Common myeloid progenitor, CD34-positive (primary cell): ENCODE measurements at regions not wholly inside any gene's neighbourhood (a gene's known extent, or its start where the extent isn't known, plus 50 kb on each side); places are given as distances from the start of the nearest gene placed in this dataset.

Experiments
- CTCF ChIA-PET: fragments of 350-600 bp; sonication (Branson Sonifier 250); formaldehyde crosslinking; loops from one replicate; lab custom pipeline; 2021; ENCODE audit warnings: antibody characterized with exemption; lab: Charles Lee
- POLR2A ChIA-PET: fragments of 350-600 bp; sonication (Branson Sonifier 250); formaldehyde crosslinking; loops from one replicate; lab custom pipeline; 2021; ENCODE audit warnings: antibody characterized with exemption; lab: Charles Lee
- DNase-seq, 3 donors: peaks; one replicate each; pipeline versions ENCODE4 v3.0.0 to v3.0.0-alpha.2; 2013
- H3K27ac ChIP-seq, 2 experiments: 1 replicate in 1 of 2; 2 replicates in 1 of 2; pipeline ENCODE4 v1.7.0; 2013; ENCODE audit warnings: inconsistent platforms in 2 of 2, low read length in 2 of 2, mild to moderate bottlenecking in 2 of 2, low read depth in 1 of 2, moderate library complexity in 1 of 2; ENCODE audit not compliant: severe bottlenecking in 2 of 2, insufficient read depth in 1 of 2, poor library complexity in 1 of 2
- H3K27me3 ChIP-seq, 5 experiments: replicated peaks in 2 of 5; 1 replicate in 3 of 5; 2 replicates in 2 of 5; pipeline versions ENCODE4 v1.6.1 to v1.7.0; 2013; ENCODE audit warnings: low read length in 4 of 5, mild to moderate bottlenecking in 2 of 5, moderate library complexity in 2 of 5, inconsistent platforms in 1 of 5; ENCODE audit not compliant: insufficient read depth in 5 of 5, control insufficient read depth in 4 of 5
- H3K36me3 ChIP-seq, 4 experiments: 1 replicate in 2 of 4; 2 replicates in 2 of 4; pipeline versions ENCODE4 v1.6.1 to v1.7.0; 2013; ENCODE audit warnings: low read length in 3 of 4, control low read depth in 1 of 4, mild to moderate bottlenecking in 1 of 4; ENCODE audit not compliant: control insufficient read depth in 4 of 4, insufficient read depth in 4 of 4
- H3K4me1 ChIP-seq, 4 experiments: 1 replicate in 3 of 4; 2 replicates in 1 of 4; pipeline versions ENCODE4 v1.6.1 to v1.7.1; 2013; ENCODE audit warnings: low read length in 3 of 4, mild to moderate bottlenecking in 3 of 4, control low read depth in 1 of 4, inconsistent platforms in 1 of 4, moderate library complexity in 1 of 4; ENCODE audit not compliant: control insufficient read depth in 4 of 4, insufficient read depth in 4 of 4; ENCODE audit errors: control extremely low read depth in 1 of 4
- H3K4me3 ChIP-seq, 7 experiments: 1 replicate in 4 of 7; 2 replicates in 3 of 7; pipeline versions ENCODE4 v1.5.1 to v1.7.0; 2013; ENCODE audit warnings: mild to moderate bottlenecking in 7 of 7, low read length in 6 of 7, moderate library complexity in 6 of 7, inconsistent platforms in 2 of 7, low read depth in 2 of 7, control low read depth in 1 of 7; ENCODE audit not compliant: insufficient read depth in 4 of 7, control insufficient read depth in 1 of 7; ENCODE audit errors: extremely low read depth in 1 of 7
- H3K9me3 ChIP-seq, 5 experiments: 1 replicate in 4 of 5; 2 replicates in 1 of 5; pipeline versions ENCODE4 v1.6.1 to v1.7.1; 2013; ENCODE audit warnings: low read length in 4 of 5, mild to moderate bottlenecking in 2 of 5, inconsistent platforms in 1 of 5, low read depth in 1 of 5, moderate library complexity in 1 of 5; ENCODE audit not compliant: control insufficient read depth in 4 of 5, insufficient read depth in 2 of 5; ENCODE audit errors: control extremely low read depth in 1 of 5
- WGBS: methylation state at CpG from one replicate; pipeline ENCODE4 v1.1.5; 2013; ENCODE audit not compliant: insufficient coverage; 5-methylcytosine and 5-hydroxymethylcytosine counted together

DNA sequence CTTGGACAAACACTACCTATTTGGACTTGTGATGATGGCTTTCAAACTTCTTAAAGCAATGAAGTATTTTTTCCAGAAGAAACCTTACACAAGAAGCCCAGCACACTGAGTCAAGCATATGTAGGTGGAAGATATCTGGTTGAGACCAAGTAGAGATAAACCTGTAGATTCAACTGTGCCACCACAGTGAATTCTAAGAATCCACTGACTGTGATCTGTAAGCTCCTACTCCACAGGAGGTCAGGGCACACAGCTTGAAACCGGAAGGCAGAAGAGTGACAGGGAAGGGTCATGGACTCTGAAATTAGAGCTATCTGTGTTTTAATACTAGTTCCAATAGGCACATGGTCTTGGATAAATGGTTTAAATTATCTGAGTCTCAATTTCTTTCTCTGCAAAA, 404.5 kb downstream of the ETS1 start:
- Histone ChIP-seq H3K9me3 (peaks cover 3 to 9% (median 6%) of the 10 kb centered on the region in 5 experiments), H3K4me1 (no peaks in the 10 kb centered on the region), H3K36me3 (no peaks in the 10 kb centered on the region), H3K27ac (no peak overlapping the region), H3K4me3 (no peak overlapping the region), H3K27me3 (no peaks in the 10 kb centered on the region)
- POLR2A ChIA-PET = interaction anchor here (1.0 kb wide), 1 partner anchor 11 kb away, joined by 3 read pairs; no protein-coding TSS in a partner anchor
- CTCF ChIA-PET = interaction anchor here (0.7 to 2.0 kb wide), 6 partner anchors 9 to 647 kb away, joined by 3 to 10 read pairs (median 3); no protein-coding TSS in a partner anchor
- no peak for DNase-seq
- 100% methylated on average over 1 of the region's 1 CpG for WGBS

DNA sequence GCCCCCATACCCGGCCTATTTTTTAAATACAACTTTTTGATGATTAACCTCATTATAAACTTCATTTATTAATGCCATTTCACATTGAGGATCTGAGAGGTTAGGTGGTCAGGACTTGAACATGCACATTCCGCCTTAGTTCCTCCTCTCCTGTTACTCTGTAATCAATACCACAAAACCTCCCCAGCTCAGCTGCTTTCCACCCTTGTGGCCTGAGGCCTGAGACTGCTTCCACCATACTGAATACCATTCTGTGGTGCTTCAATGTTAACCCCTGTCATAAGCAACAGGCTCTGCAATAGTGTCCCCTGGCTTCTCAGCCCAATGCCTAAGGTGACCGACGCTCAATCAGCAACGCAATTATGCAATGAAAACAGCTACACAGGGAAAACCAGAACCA, 405.4 kb downstream of the ETS1 start:
- Histone ChIP-seq H3K4me3 (no peak overlapping the region), H3K36me3 (no peaks in the 10 kb centered on the region), H3K4me1 (no peaks in the 10 kb centered on the region), H3K27me3 (no peaks in the 10 kb centered on the region), H3K27ac (no peak overlapping the region), H3K9me3 (peaks cover 3 to 9% (median 6%) of the 10 kb centered on the region in 5 experiments)
- 96% methylated on average over 5 of the region's 5 CpGs for WGBS
- ChIA-PET CTCF (interaction anchor here (0.7 to 2.0 kb wide), 6 partner anchors 10 to 648 kb away, joined by 3 to 10 read pairs (median 3); no protein-coding TSS in a partner anchor), POLR2A (interaction anchor here (1.0 kb wide), 1 partner anchor 12 kb away, joined by 3 read pairs; no protein-coding TSS in a partner anchor)
- no peak for DNase-seq

- POLR2A ChIA-PET = no interaction called here
- Histone ChIP-seq H3K4me1 (no peaks in the 10 kb centered on the region), H3K9me3 (peaks cover 3 to 9% (median 6%) of the 10 kb centered on the region in 5 experiments), H3K4me3 (no peak overlapping the region), H3K27me3 (no peaks in the 10 kb centered on the region), H3K27ac (no peak overlapping the region), H3K36me3 (no peaks in the 10 kb centered on the region)
- DNase-seq = no peak
- 95% methylated on average over 3 of the region's 4 CpGs for WGBS
- CTCF ChIA-PET = interaction anchor here (1.2 to 2.6 kb wide), 2 partner anchors 113 to 576 kb away, joined by 3 to 5 read pairs; no protein-coding TSS in a partner anchor
Observed at GRCh38 chr11:128181088-128181480, 406.3 kb downstream of the ETS1 start.

DNA sequence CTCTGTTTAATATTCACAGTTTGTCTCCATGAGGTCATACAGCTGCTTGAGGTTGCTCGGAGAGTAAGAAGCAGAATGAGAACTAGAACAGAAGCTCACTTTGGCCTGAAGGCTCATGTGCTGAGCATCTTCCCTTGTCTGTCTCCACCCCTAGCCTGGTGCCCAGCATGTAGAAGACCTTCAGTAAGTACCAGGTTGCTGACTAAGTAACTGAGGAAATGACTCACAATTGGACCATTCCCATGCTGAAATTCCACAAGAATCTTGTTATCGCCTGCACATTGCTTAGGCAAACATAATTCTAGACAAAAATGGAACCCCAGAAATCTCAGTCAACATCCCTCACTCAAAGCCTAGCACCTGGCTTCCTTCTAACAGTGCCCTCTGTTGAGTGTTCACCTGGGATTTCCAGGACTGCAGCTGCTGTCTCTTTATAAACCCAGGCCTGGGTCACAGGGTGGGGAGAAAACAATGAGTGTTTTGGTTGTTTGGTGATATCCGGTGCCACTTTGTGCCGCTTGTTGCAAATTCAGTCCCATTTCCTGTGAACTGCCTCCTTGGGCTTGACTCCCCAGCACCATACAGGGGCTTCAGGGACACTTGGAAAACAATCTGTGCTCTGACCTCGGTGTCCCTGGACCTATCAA, 406.8 kb downstream of the ETS1 start:
- 93% methylated on average over 5 of the region's 5 CpGs for WGBS
- no peaks in the 10 kb centered on the region for H3K36me3 ChIP-seq
- no peak for DNase-seq
- H3K4me3 ChIP-seq = no peak overlapping the region
- H3K27me3 ChIP-seq = no peaks in the 10 kb centered on the region
- ChIA-PET CTCF (interaction anchor here (0.8 to 2.6 kb wide), 5 partner anchors 12 to 577 kb away, joined by 3 to 8 read pairs (median 3); no protein-coding TSS in a partner anchor), POLR2A (no interaction called here)
- peaks cover 2 to 9% (median 6%) of the 10 kb centered on the region in 5 experiments for H3K9me3 ChIP-seq
- H3K4me1 ChIP-seq = no peaks in the 10 kb centered on the region
- H3K27ac ChIP-seq = no peak overlapping the region

- POLR2A ChIA-PET = no interaction called here
- no peaks in the 10 kb centered on the region for H3K4me1 ChIP-seq
- H3K9me3 ChIP-seq = no peaks in the 10 kb centered on the region
- no peak overlapping the region for H3K27ac ChIP-seq
- no peaks in the 10 kb centered on the region for H3K36me3 ChIP-seq
- no peaks in the 10 kb centered on the region for H3K27me3 ChIP-seq
- DNase-seq = no peak
- no peak overlapping the region for H3K4me3 ChIP-seq
- CTCF ChIA-PET = interaction anchor here (0.8 to 2.6 kb wide), 7 partner anchors 11 to 578 kb away, joined by 3 to 8 read pairs (median 5); no protein-coding TSS in a partner anchor
- no CpG with 5 or more reads among the region's 1 CpG for WGBS
Observed at GRCh38 chr11:128179512-128179911, 407.8 kb downstream of the ETS1 start.

- Histone ChIP-seq H3K9me3 (no peaks in the 10 kb centered on the region), H3K27ac (no peak overlapping the region), H3K36me3 (no peaks in the 10 kb centered on the region), H3K4me3 (no peak overlapping the region), H3K27me3 (no peaks in the 10 kb centered on the region), H3K4me1 (no peaks in the 10 kb centered on the region)
- ChIA-PET CTCF (interaction anchor here (1.0 to 2.6 kb wide), 7 partner anchors 10 to 652 kb away, joined by 3 to 8 read pairs (median 5); no protein-coding TSS in a partner anchor), POLR2A (no interaction called here)
- WGBS = 100% methylated on average over 1 of the region's 2 CpGs
- no peak for DNase-seq
Observed at GRCh38 chr11:128179039-128179438, 408.3 kb downstream of the ETS1 start.
